ENCODE measurements at regions not wholly inside any gene's neighbourhood (a gene's known extent, or its start where the extent isn't known, plus 50 kb on each side); places are given as distances from the start of the nearest gene placed in this dataset.
A peak's percentile ranks its signal among the peaks of the same experiment; 100 is the strongest.

GRCh38 chr5:118052503-118052902 lies 935.8 kb downstream of the DTWD2 start:
- Histone ChIP-seq H3K4me3 (no peak overlapping the region), H3K9me3 (peaks cover 0 to 13% (median 5%) of the 10 kb centered on the region in 4 donors), H3K27me3 (no peaks in the 10 kb centered on the region), H3K4me1 (no peaks in the 10 kb centered on the region), H3K27ac (no peak overlapping the region), H3K36me3 (no peaks in the 10 kb centered on the region)
- DNase-seq = no peak
- intact Hi-C loops (cut with DNase I; ENCODE audit: low total_unique reads) = no loop called here
- no peak for TF ChIP-seq EP300 (IDR thresholded peaks at IDR 0.05)
- no peak for TF ChIP-seq POLR2A (IDR thresholded peaks at IDR 0.05)
- TF ChIP-seq CTCF (IDR thresholded peaks at IDR 0.05) = no peak
- no peak for TF ChIP-seq POLR2AphosphoS5 (IDR thresholded peaks at IDR 0.05)

- Histone ChIP-seq H3K36me3 (no peaks in the 10 kb centered on the region), H3K27me3 (no peaks in the 10 kb centered on the region), H3K4me1 (no peaks in the 10 kb centered on the region), H3K4me3 (no peak overlapping the region), H3K27ac (no peak overlapping the region), H3K9me3 (no peaks in the 10 kb centered on the region)
- intact Hi-C loops (cut with DNase I; ENCODE audit: low total_unique reads) = no loop called here
- TF ChIP-seq CTCF (IDR thresholded peaks at IDR 0.05) (no peak), EP300 (IDR thresholded peaks at IDR 0.05) (no peak), POLR2A (IDR thresholded peaks at IDR 0.05) (no peak), POLR2AphosphoS5 (IDR thresholded peaks at IDR 0.05) (no peak)
- WGBS, 5 donors = 80 to 81% (median 81%) methylated on average over 4 of the region's 4 CpGs
- DNase-seq = no peak
Observed at GRCh38 chr5:118044169-118044568, 944.2 kb downstream of the DTWD2 start.

GRCh38 chr5:118043531-118043930 lies 944.8 kb downstream of the DTWD2 start:
- TF ChIP-seq POLR2A (IDR thresholded peaks at IDR 0.05) = no peak
- no peak for TF ChIP-seq CTCF (IDR thresholded peaks at IDR 0.05)
- no peak for TF ChIP-seq POLR2AphosphoS5 (IDR thresholded peaks at IDR 0.05)
- no peak for TF ChIP-seq EP300 (IDR thresholded peaks at IDR 0.05)

GRCh38 chr5:118042076-118042475 lies 946.3 kb downstream of the DTWD2 start:
- TF ChIP-seq POLR2AphosphoS5 (IDR thresholded peaks at IDR 0.05) = no peak
- no peak for TF ChIP-seq EP300 (IDR thresholded peaks at IDR 0.05)
- TF ChIP-seq CTCF (IDR thresholded peaks at IDR 0.05) = no peak
- TF ChIP-seq POLR2A (IDR thresholded peaks at IDR 0.05) = no peak
- Histone ChIP-seq H3K9me3 (no peaks in the 10 kb centered on the region), H3K27ac (no peak overlapping the region), H3K4me1 (no peaks in the 10 kb centered on the region), H3K27me3 (no peaks in the 10 kb centered on the region), H3K4me3 (no peak overlapping the region), H3K36me3 (no peaks in the 10 kb centered on the region)
- WGBS, 5 donors = 54 to 67% (median 62%) methylated on average over 2 of the region's 2 CpGs
- intact Hi-C loops (cut with DNase I; ENCODE audit: low total_unique reads) = no loop called here
- peak in 1 of 2 donors; percentile 9 for DNase-seq

More at GRCh38 chr5:118043531-118043930, 944.8 kb downstream of the DTWD2 start:
- no peaks in the 10 kb centered on the region for H3K4me1 ChIP-seq
- H3K9me3 ChIP-seq = no peaks in the 10 kb centered on the region
- H3K27me3 ChIP-seq = no peaks in the 10 kb centered on the region
- no peak overlapping the region for H3K4me3 ChIP-seq
- no peak for DNase-seq
- intact Hi-C loops (cut with DNase I; ENCODE audit: low total_unique reads) = no loop called here
- H3K27ac ChIP-seq = no peak overlapping the region
- no peaks in the 10 kb centered on the region for H3K36me3 ChIP-seq
